ENCODE measurements at regions not wholly inside any gene's neighbourhood (a gene's known extent, or its start where the extent isn't known, plus 50 kb on each side); places are given as distances from the start of the nearest gene placed in this dataset.

- no peak for TF ChIP-seq CTCF (IDR thresholded peaks at IDR 0.05 in 8 of 11, conservative IDR thresholded peaks at IDR 0.05 in 3 of 11)
- TF ChIP-seq POLR2A (IDR thresholded peaks at IDR 0.05): no peak
- no peak for TF ChIP-seq POLR2AphosphoS5 (IDR thresholded peaks at IDR 0.05)
These were observed 167.2 kb upstream of the ATP2B1 start for GRCh38 chr12:89875809-89876208.

All from spleen (tissue), 7 donors.